Osteoblast (primary cell): ENCODE measurements at regions not wholly inside any gene's neighbourhood (a gene's known extent, or its start where the extent isn't known, plus 50 kb on each side); places are given as distances from the start of the nearest gene placed in this dataset.

ENCODE experiments used
- DNase-seq: peaks from one replicate; pipeline ENCODE4 v3.0.0; 2011; ENCODE audit warnings: low spot score, mixed read lengths; ENCODE audit not compliant: insufficient read length; ENCODE audit errors: missing footprints
- H2AFZ ChIP-seq: 2 replicates; pipeline ENCODE4 v1.6.0; 2011; ENCODE audit warnings: mild to moderate bottlenecking, low read length
- H3K27ac ChIP-seq: 2 replicates; pipeline ENCODE4 v1.5.1; 2011; ENCODE audit warnings: mild to moderate bottlenecking, low read depth, low read length, moderate library complexity
- H3K27me3 ChIP-seq: 2 replicates; pipeline ENCODE4 v1.6.0; 2012; ENCODE audit warnings: mild to moderate bottlenecking, control low read depth, inconsistent platforms, low read length, moderate library complexity; ENCODE audit not compliant: insufficient read depth
- H3K36me3 ChIP-seq: 2 replicates; pipeline ENCODE4 v1.5.1; 2011; ENCODE audit warnings: mild to moderate bottlenecking, low read length, control low read depth, moderate library complexity; ENCODE audit not compliant: insufficient read depth
- H3K4me1 ChIP-seq: 2 replicates; pipeline ENCODE4 v1.5.1; 2011; ENCODE audit warnings: mild to moderate bottlenecking, low read length, control low read depth, moderate library complexity; ENCODE audit not compliant: insufficient read depth
- H3K4me2 ChIP-seq: 2 replicates; pipeline ENCODE4 v1.6.0; 2011; ENCODE audit warnings: mild to moderate bottlenecking, low read length; ENCODE audit not compliant: insufficient read depth
- H3K4me3 ChIP-seq: fragments of 200-600 bp; sonication (generic); 3 replicates; pipeline ENCODE4 v1.5.1; 2012; ENCODE audit warnings: mild to moderate bottlenecking, low read length, inconsistent platforms; ENCODE audit not compliant: insufficient read depth
- H3K79me2 ChIP-seq: 2 replicates; pipeline ENCODE4 v1.6.0; 2012; ENCODE audit warnings: mild to moderate bottlenecking, low read length, control low read depth, inconsistent platforms; ENCODE audit not compliant: insufficient read depth
- H3K9me3 ChIP-seq: 2 replicates; pipeline ENCODE4 v1.5.1; 2011; ENCODE audit warnings: low read depth, low read length, control low read depth
- H4K20me1 ChIP-seq: 2 replicates; pipeline ENCODE4 v1.6.0; 2012; ENCODE audit warnings: mild to moderate bottlenecking, low read length, control low read depth; ENCODE audit not compliant: insufficient read depth
- TF ChIP-seq, protein P1 (sequence below): IDR thresholded peaks from 2 replicates; pipeline ENCODE4 v1.5.1; 2011; ENCODE audit warnings: mild to moderate bottlenecking, low read depth, low read length, moderate library complexity; ENCODE audit errors: extremely low read depth

DNA sequence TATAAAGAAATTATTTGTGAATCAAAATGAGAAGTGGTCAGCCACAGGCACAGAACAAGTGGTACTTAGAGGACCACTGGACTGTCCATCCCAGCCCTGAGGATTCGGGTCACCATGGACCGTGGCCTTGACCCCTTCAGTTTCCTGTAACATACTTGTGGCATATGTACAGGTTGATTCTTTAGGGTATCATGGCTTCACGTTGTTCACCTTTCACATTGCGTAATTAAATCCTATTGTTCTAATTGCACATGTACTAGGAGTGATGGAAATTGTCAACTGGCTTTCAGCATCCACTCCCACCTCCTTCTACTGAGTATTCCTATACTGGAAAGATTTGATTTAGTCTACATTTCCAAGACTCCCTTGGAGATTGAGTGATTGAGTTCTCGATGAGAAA is 148.3 kb upstream of the GJB5 start:
- no peak overlapping the region for H3K4me3 ChIP-seq
- no peaks in the 10 kb centered on the region for H3K79me2 ChIP-seq
- H3K36me3 ChIP-seq, result no peaks in the 10 kb centered on the region
- no peaks in the 10 kb centered on the region for H4K20me1 ChIP-seq
- no peak overlapping the region for H2AFZ ChIP-seq
- no peak for DNase-seq
- no peaks in the 10 kb centered on the region for H3K27me3 ChIP-seq
- no peaks in the 10 kb centered on the region for H3K4me1 ChIP-seq
- no peak overlapping the region for H3K27ac ChIP-seq
- H3K9me3 ChIP-seq, result no peaks in the 10 kb centered on the region
- no peak overlapping the region for H3K4me2 ChIP-seq
- TF ChIP-seq, protein P1, sequence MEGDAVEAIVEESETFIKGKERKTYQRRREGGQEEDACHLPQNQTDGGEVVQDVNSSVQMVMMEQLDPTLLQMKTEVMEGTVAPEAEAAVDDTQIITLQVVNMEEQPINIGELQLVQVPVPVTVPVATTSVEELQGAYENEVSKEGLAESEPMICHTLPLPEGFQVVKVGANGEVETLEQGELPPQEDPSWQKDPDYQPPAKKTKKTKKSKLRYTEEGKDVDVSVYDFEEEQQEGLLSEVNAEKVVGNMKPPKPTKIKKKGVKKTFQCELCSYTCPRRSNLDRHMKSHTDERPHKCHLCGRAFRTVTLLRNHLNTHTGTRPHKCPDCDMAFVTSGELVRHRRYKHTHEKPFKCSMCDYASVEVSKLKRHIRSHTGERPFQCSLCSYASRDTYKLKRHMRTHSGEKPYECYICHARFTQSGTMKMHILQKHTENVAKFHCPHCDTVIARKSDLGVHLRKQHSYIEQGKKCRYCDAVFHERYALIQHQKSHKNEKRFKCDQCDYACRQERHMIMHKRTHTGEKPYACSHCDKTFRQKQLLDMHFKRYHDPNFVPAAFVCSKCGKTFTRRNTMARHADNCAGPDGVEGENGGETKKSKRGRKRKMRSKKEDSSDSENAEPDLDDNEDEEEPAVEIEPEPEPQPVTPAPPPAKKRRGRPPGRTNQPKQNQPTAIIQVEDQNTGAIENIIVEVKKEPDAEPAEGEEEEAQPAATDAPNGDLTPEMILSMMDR, result no peak

DNA sequence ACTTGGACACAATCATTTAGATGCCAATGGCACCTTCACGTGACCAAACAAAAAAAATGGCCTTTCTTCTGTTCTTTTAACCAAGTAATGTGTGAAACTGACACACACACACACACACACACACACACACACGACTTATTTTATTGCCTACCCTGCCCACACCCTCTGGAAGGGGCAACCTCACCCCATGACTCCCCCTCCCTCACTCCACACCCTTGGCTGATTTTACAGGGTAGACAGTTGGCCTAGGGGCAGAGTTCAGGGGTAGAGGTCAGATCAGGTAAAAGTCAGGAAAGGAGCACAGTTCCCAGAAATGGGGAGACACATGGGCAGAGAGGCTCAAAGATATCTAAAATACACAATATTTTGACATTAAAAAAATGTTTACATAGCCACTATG is 144.8 kb upstream of the GJB5 start:
- no peak overlapping the region for H2AFZ ChIP-seq
- no peak overlapping the region for H3K4me2 ChIP-seq
- H3K27ac ChIP-seq, result no peak overlapping the region
- H3K4me3 ChIP-seq, result no peak overlapping the region
- TF ChIP-seq, protein P1, result no peak
- H3K36me3 ChIP-seq, result no peaks in the 10 kb centered on the region
- H3K4me1 ChIP-seq, result no peaks in the 10 kb centered on the region
- no peaks in the 10 kb centered on the region for H4K20me1 ChIP-seq
- no peaks in the 10 kb centered on the region for H3K27me3 ChIP-seq
- no peaks in the 10 kb centered on the region for H3K79me2 ChIP-seq
- no peak for DNase-seq
- H3K9me3 ChIP-seq, result no peaks in the 10 kb centered on the region

DNA sequence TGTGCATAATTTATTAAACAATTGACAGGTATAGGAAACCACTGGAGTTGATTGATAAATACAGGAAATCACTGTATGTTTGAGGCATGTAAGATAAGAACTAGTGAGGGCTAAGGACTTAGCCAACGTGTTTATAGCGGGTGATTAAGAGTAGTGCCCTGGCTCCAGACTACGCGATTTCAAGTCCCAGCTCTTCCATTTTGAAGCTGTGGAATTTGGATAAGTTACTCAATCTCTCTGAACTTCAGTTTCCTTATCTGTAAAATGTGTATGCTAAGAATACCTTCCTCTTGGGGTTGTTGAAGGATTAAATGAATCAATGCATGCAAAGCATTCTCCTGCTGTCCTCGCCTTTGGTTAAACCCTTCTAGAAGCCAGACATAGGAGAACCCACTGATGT is 143.3 kb upstream of the GJB5 start:
- no peak overlapping the region for H2AFZ ChIP-seq
- no peaks in the 10 kb centered on the region for H3K4me1 ChIP-seq
- no peaks in the 10 kb centered on the region for H3K79me2 ChIP-seq
- no peak overlapping the region for H3K27ac ChIP-seq
- no peaks in the 10 kb centered on the region for H4K20me1 ChIP-seq
- TF ChIP-seq, protein P1, result no peak
- no peaks in the 10 kb centered on the region for H3K27me3 ChIP-seq
- no peaks in the 10 kb centered on the region for H3K36me3 ChIP-seq
- H3K4me3 ChIP-seq, result no peak overlapping the region
- H3K9me3 ChIP-seq, result no peaks in the 10 kb centered on the region
- no peak overlapping the region for H3K4me2 ChIP-seq
- DNase-seq, result no peak

DNA sequence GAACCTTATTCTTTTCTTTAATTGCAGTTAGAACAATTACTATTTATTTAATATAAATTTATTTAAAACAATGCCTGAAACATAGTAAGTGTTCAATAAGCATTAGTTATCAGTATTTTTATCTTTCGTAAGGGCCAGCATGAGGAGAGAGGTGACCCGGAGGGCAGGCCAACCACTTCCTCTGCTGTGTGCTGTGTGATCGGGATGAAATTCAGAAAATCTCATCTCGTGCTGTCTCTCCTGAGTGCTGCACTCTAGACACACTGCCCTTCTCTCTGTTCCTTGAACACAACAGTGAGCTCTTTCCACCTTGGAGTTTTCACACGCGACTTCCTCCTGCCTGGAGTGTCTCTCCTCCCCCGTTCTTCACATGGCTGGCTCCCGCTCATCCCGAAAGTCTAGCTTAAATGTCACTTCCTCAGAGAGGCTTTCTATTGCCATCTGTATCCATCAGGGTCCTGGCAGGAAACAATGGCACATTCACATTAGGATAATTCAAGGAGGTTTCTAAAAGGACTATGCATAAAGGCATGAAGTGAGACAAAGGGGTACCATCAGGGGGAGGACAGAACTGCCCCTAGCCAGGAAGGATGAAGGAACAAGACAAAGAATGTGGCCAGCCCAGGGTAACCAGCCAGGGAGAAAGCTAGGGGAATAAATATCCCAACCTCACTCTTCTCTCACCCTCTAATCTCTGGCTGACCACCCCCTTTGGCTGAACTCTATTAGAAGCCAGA is 142.6 kb upstream of the GJB5 start:
- Histone ChIP-seq H2AFZ (no peak overlapping the region), H3K36me3 (no peaks in the 10 kb centered on the region), H3K79me2 (no peaks in the 10 kb centered on the region), H3K4me3 (no peak overlapping the region), H3K9me3 (no peaks in the 10 kb centered on the region), H4K20me1 (no peaks in the 10 kb centered on the region), H3K27me3 (no peaks in the 10 kb centered on the region), H3K27ac (no peak overlapping the region), H3K4me1 (no peaks in the 10 kb centered on the region), H3K4me2 (no peak overlapping the region)
- TF ChIP-seq, protein P1, result no peak
- DNase-seq, result no peak
